Adrenal gland (tissue), 9 donors: ENCODE measurements at regions not wholly inside any gene's neighbourhood (a gene's known extent, or its start where the extent isn't known, plus 50 kb on each side); places are given as distances from the start of the nearest gene placed in this dataset.

ENCODE experiments used
- DNase-seq, 7 donors: peaks; one replicate each; pipeline ENCODE4 v3.0.0-alpha.2; 2019 to 2020
- H3K27ac ChIP-seq, 5 donors: fragments of 200-600 bp; sonication (generic) in 4 of 5; 1 replicate in 3 of 5; 2 replicates in 2 of 5; pipeline versions ENCODE4 v1.5.1 to v1.8.0; 2016 to 2020; ENCODE audit warnings: mild to moderate bottlenecking in 1 of 5
- H3K27me3 ChIP-seq: fragments of 200-600 bp; 2 replicates; pipeline ENCODE4 v1.8.0; 2021
- H3K36me3 ChIP-seq, 2 donors: fragments of 200-600 bp; replicated peaks in 1 of 2; 1 replicate in 1 of 2; 2 replicates in 1 of 2; pipeline versions ENCODE4 v1.5.1 to v1.8.0; 2018 to 2022
- H3K4me1 ChIP-seq, 2 donors: fragments of 200-600 bp; replicated peaks in 1 of 2; 1 replicate in 1 of 2; 2 replicates in 1 of 2; pipeline versions ENCODE4 v1.5.1 to v1.8.0; 2018 to 2021
- H3K4me3 ChIP-seq, 4 donors: fragments of 200-600 bp; sonication (generic) in 3 of 4; one replicate each; pipeline ENCODE4 v1.5.1; 2016 to 2018
- H3K9me3 ChIP-seq, 3 donors: fragments of 200-600 bp; sonication (generic) in 1 of 3; replicated peaks in 1 of 3; 1 replicate in 2 of 3; 2 replicates in 1 of 3; pipeline versions ENCODE4 v1.5.1 to v1.8.0; 2016 to 2021
- CTCF ChIP-seq, 6 experiments: fragments of 450-650 bp in 4 of 6; fragments of 200-600 bp in 2 of 6; sonication (generic) in 1 of 6; IDR thresholded peaks; 1 replicate in 5 of 6; 2 replicates in 1 of 6; pipeline versions ENCODE4 v1.5.1 to v1.8.0; 2016 to 2021; ENCODE audit warnings: antibody characterized with exemption in 6 of 6, mild to moderate bottlenecking in 2 of 6, moderate library complexity in 1 of 6
- POLR2A ChIP-seq, 2 donors: fragments of 450-650 bp; IDR thresholded peaks; one replicate each; pipeline ENCODE4 v1.6.1; 2017; ENCODE audit warnings: antibody characterized with exemption in 2 of 2, mild to moderate bottlenecking in 2 of 2, moderate library complexity in 1 of 2
- WGBS, 4 donors: extraction: QIAGEN DNeasy Blood & Tissue Kit in 2 of 4; methylation state at CpG; one replicate each; pipeline versions ENCODE4 v1.1.5 to v1.1.7; 2013 to 2017; 5-methylcytosine and 5-hydroxymethylcytosine counted together
- intact Hi-C, 2 donors: fragments of 100-400 bp; cut with DNase I; formaldehyde crosslinking; loops; one replicate each; pipeline versions ENCODE4 v1.14.1 to v1.15.0; 2022 to 2023
- donor health status: healthy with polysubstance abuse.
- donor health status: Bipolar disorder and iron deficiency.
- donor health status: DM: yes; HTN: yes; CAD: no.
- donor health status: DM: no; HTN: no; CAD: no.
- donor health status: DM: no; HTN: no; CAD: no.

GRCh38 chrX:97846228-97846627 lies 962.5 kb downstream of the RPA4 start:
- no peaks in the 10 kb centered on the region for H3K9me3 ChIP-seq
- intact Hi-C loops, result no loop called here
- H3K4me3 ChIP-seq, result no peak overlapping the region
- no peak for TF ChIP-seq POLR2A (IDR thresholded peaks at IDR 0.05)
- H3K27me3 ChIP-seq, result peaks cover 8% of the 10 kb centered on the region
- no peaks in the 10 kb centered on the region for H3K4me1 ChIP-seq
- 92 to 95% (median 94%) methylated on average over 3 to 12 of the region's 12 CpGs for WGBS, 4 donors
- no peak overlapping the region for H3K27ac ChIP-seq
- no peaks in the 10 kb centered on the region for H3K36me3 ChIP-seq
- no peak for DNase-seq

GRCh38 chrX:97846718-97847237 lies 963.1 kb downstream of the RPA4 start:
- no peaks in the 10 kb centered on the region for H3K9me3 ChIP-seq
- WGBS, 4 donors, result 94 to 96% (median 95%) methylated on average over 22 to 25 of the region's 25 CpGs
- peaks cover 8% of the 10 kb centered on the region for H3K27me3 ChIP-seq
- H3K36me3 ChIP-seq, result no peaks in the 10 kb centered on the region
- intact Hi-C loops, result no loop called here
- H3K4me3 ChIP-seq, result no peak overlapping the region
- TF ChIP-seq CTCF (IDR thresholded peaks at IDR 0.05) (no peak), POLR2A (IDR thresholded peaks at IDR 0.05) (no peak)
- no peak overlapping the region for H3K27ac ChIP-seq
- no peaks in the 10 kb centered on the region for H3K4me1 ChIP-seq
- no peak for DNase-seq

- TF ChIP-seq POLR2A (IDR thresholded peaks at IDR 0.05) (no peak), CTCF (IDR thresholded peaks at IDR 0.05) (no peak)
- DNase-seq, result no peak
- H3K27ac ChIP-seq, result no peak overlapping the region
- intact Hi-C loops, result no loop called here
- no peak overlapping the region for H3K4me3 ChIP-seq
- peaks cover 8% of the 10 kb centered on the region for H3K27me3 ChIP-seq
- no peaks in the 10 kb centered on the region for H3K36me3 ChIP-seq
- H3K9me3 ChIP-seq, result no peaks in the 10 kb centered on the region
- H3K4me1 ChIP-seq, result no peaks in the 10 kb centered on the region
- 83 to 92% (median 89%) methylated on average over 20 to 25 of the region's 25 CpGs for WGBS, 4 donors
These were observed 964.4 kb downstream of the RPA4 start for GRCh38 chrX:97847885-97848679.

GRCh38 chrX:97849951-97850350 lies 966.2 kb downstream of the RPA4 start:
- no peak for DNase-seq
- Histone ChIP-seq H3K27me3 (peaks cover 8% of the 10 kb centered on the region), H3K4me1 (no peaks in the 10 kb centered on the region), H3K36me3 (no peaks in the 10 kb centered on the region), H3K9me3 (no peaks in the 10 kb centered on the region), H3K27ac (no peak overlapping the region), H3K4me3 (no peak overlapping the region)
- TF ChIP-seq CTCF (IDR thresholded peaks at IDR 0.05) (no peak), POLR2A (IDR thresholded peaks at IDR 0.05) (no peak)
- intact Hi-C loops, result no loop called here

GRCh38 chrX:97850911-97851310 lies 967.2 kb downstream of the RPA4 start:
- no peak for TF ChIP-seq POLR2A (IDR thresholded peaks at IDR 0.05)
- TF ChIP-seq CTCF (IDR thresholded peaks at IDR 0.05), result no peak

More at GRCh38 chrX:97850911-97851310, 967.2 kb downstream of the RPA4 start:
- WGBS, 4 donors, result 41 to 79% (median 50%) methylated on average over 1 of the region's 1 CpG
- peaks cover 8% of the 10 kb centered on the region for H3K27me3 ChIP-seq
- H3K36me3 ChIP-seq, result no peaks in the 10 kb centered on the region
- intact Hi-C loops, result no loop called here
- no peaks in the 10 kb centered on the region for H3K4me1 ChIP-seq
- no peak overlapping the region for H3K4me3 ChIP-seq
- H3K9me3 ChIP-seq, result no peaks in the 10 kb centered on the region
- no peak overlapping the region for H3K27ac ChIP-seq
- no peak for DNase-seq
